Loucy (cell line): ENCODE measurements at regions not wholly inside any gene's neighbourhood (a gene's known extent, or its start where the extent isn't known, plus 50 kb on each side); places are given as distances from the start of the nearest gene placed in this dataset.

Experiments
- EZH2phosphoT487 ChIP-seq: fragments of 200-600 bp; IDR thresholded peaks from 2 replicates; pipeline ENCODE4 v1.6.1; 2018; ENCODE audit warnings: antibody characterized with exemption, mild to moderate bottlenecking, moderate library complexity, borderline replicate concordance
- TF ChIP-seq, protein P1 (sequence below): fragments of 200-600 bp; sonication (generic); conservative IDR thresholded peaks from 2 replicates; pipeline ENCODE4 v1.5.1; 2014; ENCODE audit warnings: mild to moderate bottlenecking, antibody characterized with exemption, low read length

- TF ChIP-seq, protein P1, sequence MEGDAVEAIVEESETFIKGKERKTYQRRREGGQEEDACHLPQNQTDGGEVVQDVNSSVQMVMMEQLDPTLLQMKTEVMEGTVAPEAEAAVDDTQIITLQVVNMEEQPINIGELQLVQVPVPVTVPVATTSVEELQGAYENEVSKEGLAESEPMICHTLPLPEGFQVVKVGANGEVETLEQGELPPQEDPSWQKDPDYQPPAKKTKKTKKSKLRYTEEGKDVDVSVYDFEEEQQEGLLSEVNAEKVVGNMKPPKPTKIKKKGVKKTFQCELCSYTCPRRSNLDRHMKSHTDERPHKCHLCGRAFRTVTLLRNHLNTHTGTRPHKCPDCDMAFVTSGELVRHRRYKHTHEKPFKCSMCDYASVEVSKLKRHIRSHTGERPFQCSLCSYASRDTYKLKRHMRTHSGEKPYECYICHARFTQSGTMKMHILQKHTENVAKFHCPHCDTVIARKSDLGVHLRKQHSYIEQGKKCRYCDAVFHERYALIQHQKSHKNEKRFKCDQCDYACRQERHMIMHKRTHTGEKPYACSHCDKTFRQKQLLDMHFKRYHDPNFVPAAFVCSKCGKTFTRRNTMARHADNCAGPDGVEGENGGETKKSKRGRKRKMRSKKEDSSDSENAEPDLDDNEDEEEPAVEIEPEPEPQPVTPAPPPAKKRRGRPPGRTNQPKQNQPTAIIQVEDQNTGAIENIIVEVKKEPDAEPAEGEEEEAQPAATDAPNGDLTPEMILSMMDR, result no peak
- no peak for TF ChIP-seq EZH2phosphoT487
Measured at GRCh38 chr9:6128030-6128429, 87.6 kb upstream of the IL33 start.
